Testis (tissue), 2 donors: ENCODE measurements at regions not wholly inside any gene's neighbourhood (a gene's known extent, or its start where the extent isn't known, plus 50 kb on each side); places are given as distances from the start of the nearest gene placed in this dataset.

ENCODE experiments used
- CTCF ChIP-seq, 3 experiments: fragments of 450-650 bp in 2 of 3; fragments of 200-600 bp in 1 of 3; sonication (generic) in 1 of 3; IDR thresholded peaks; one replicate each; pipeline ENCODE4 v1.5.1; 2016 to 2019; ENCODE audit warnings: antibody characterized with exemption in 3 of 3, mild to moderate bottlenecking in 2 of 3, moderate library complexity in 1 of 3
- POLR2A ChIP-seq: fragments of 450-650 bp; IDR thresholded peaks from one replicate; pipeline ENCODE4 v1.6.1; 2017; ENCODE audit warnings: antibody characterized with exemption, mild to moderate bottlenecking, moderate library complexity

- no peak for TF ChIP-seq CTCF (IDR thresholded peaks at IDR 0.05)
- no peak for TF ChIP-seq POLR2A
These were observed 148.7 kb upstream of the PCGF5 start for GRCh38 chr10:91071786-91072185.
